ENCODE measurements at regions not wholly inside any gene's neighbourhood (a gene's known extent, or its start where the extent isn't known, plus 50 kb on each side); places are given as distances from the start of the nearest gene placed in this dataset.
A peak's percentile ranks its signal among the peaks of the same experiment; 100 is the strongest.

DNA sequence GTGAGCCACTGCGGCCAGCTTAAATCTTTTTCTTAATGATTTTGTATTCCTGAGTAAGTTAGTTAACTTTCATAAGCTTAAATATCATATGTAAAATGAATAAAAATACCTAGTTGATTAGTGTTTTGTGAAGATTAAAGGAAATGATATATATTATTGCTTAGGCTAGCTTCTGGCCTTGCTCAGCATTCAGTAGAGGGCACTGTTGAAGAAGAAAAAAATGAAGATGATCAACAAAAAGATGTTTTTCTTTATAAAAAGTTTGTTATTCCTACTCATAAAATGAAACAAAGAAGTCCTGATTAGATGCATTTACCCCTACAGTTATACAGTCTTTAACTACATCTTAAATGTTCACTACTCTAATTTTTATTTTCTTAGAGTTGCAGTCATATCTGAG lies 797.7 kb downstream of the RAPGEF2 start:
- Mint-ChIP-seq H3K4me3 (ENCODE audit: unreplicated experiment) (no peak overlapping the region), H3K27me3 (ENCODE audit: low read depth) (peaks cover 20% of the 10 kb centered on the region), H3K36me3 (ENCODE audit: low read depth) (no peaks in the 10 kb centered on the region), H3K4me1 (ENCODE audit: low read depth) (no peaks in the 10 kb centered on the region), H3K27ac (ENCODE audit: unreplicated experiment) (no peak overlapping the region), H3K9me3 (ENCODE audit: low read depth) (no peaks in the 10 kb centered on the region)
- no peak for DNase-seq (ENCODE audit: low spot score)
- TF ChIP-seq, protein P1, sequence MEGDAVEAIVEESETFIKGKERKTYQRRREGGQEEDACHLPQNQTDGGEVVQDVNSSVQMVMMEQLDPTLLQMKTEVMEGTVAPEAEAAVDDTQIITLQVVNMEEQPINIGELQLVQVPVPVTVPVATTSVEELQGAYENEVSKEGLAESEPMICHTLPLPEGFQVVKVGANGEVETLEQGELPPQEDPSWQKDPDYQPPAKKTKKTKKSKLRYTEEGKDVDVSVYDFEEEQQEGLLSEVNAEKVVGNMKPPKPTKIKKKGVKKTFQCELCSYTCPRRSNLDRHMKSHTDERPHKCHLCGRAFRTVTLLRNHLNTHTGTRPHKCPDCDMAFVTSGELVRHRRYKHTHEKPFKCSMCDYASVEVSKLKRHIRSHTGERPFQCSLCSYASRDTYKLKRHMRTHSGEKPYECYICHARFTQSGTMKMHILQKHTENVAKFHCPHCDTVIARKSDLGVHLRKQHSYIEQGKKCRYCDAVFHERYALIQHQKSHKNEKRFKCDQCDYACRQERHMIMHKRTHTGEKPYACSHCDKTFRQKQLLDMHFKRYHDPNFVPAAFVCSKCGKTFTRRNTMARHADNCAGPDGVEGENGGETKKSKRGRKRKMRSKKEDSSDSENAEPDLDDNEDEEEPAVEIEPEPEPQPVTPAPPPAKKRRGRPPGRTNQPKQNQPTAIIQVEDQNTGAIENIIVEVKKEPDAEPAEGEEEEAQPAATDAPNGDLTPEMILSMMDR (IDR thresholded peaks at IDR 0.05) = peak; percentile 56

DNA sequence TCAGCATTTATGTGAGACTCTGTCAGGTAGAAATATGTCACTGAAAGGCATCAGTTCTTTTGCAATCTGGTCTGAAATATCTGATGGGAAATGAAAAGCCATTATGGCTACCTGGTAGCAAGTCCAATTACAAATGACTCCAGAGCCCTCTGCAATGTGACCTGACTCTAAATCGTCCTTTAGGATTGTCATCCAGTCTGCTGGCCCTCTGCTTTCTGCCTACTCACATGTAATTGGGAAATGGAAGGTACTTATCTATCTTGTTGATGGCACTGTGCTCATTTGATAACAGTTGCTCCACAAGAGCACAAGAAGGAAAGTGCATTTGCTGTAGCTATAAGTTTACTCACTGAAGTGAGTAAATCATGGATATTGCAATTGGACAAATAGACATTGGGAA lies 799.8 kb downstream of the RAPGEF2 start:
- Mint-ChIP-seq H3K27ac (ENCODE audit: unreplicated experiment) (no peak overlapping the region), H3K9me3 (ENCODE audit: low read depth) (no peaks in the 10 kb centered on the region), H3K4me3 (ENCODE audit: unreplicated experiment) (no peak overlapping the region), H3K27me3 (ENCODE audit: low read depth) (peaks cover 26% of the 10 kb centered on the region), H3K4me1 (ENCODE audit: low read depth) (no peaks in the 10 kb centered on the region), H3K36me3 (ENCODE audit: low read depth) (no peaks in the 10 kb centered on the region)
- TF ChIP-seq, protein P1 (IDR thresholded peaks at IDR 0.05) = no peak
- DNase-seq (ENCODE audit: low spot score) = no peak

DNA sequence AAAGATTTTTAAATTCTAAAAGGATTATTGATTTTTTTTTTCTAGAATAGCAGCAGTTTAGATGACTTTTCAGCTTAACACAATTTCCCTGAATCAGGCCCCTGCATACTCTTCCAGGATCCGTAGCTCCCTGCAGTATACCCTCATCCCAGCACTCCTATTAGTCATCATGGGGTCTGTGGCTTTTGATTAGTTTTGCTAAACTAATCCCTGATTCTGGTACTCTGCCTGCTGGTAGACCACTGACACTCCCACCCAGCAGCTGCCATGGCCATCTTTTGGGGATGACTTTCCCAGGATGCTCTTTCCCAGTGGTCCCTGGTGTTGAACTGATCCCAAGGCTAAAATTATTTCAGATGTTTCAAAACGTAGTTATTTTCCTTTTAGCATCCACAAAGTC lies 802.0 kb downstream of the RAPGEF2 start:
- Mint-ChIP-seq H3K27me3 (ENCODE audit: low read depth) (peaks cover 20% of the 10 kb centered on the region), H3K4me3 (ENCODE audit: unreplicated experiment) (no peak overlapping the region), H3K4me1 (ENCODE audit: low read depth) (no peaks in the 10 kb centered on the region), H3K9me3 (ENCODE audit: low read depth) (no peaks in the 10 kb centered on the region), H3K27ac (ENCODE audit: unreplicated experiment) (no peak overlapping the region), H3K36me3 (ENCODE audit: low read depth) (no peaks in the 10 kb centered on the region)
- no peak for DNase-seq (ENCODE audit: low spot score)
- TF ChIP-seq, protein P1 (IDR thresholded peaks at IDR 0.05) = no peak

DNA sequence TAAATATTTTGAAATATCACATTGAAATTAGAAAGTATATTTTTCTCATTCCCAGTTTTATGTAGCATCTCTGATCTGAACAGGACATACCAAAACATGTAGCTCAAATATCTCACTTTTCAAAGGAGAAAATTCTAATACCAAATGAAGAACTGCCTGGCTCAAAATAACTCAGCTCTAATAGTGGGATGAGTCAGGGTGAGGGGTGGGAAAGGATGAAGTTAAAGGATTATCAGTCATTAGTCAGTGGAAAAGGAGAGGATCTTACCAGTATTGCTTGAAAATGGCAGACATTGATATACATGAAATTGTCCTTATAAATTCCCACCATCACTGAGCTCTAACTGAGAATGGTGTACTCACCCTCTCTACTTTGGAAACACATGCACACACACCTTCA lies 803.2 kb downstream of the RAPGEF2 start:
- no peaks in the 10 kb centered on the region for H3K4me1 Mint-ChIP-seq (ENCODE audit: low read depth)
- no peaks in the 10 kb centered on the region for H3K36me3 Mint-ChIP-seq (ENCODE audit: low read depth)

DNA sequence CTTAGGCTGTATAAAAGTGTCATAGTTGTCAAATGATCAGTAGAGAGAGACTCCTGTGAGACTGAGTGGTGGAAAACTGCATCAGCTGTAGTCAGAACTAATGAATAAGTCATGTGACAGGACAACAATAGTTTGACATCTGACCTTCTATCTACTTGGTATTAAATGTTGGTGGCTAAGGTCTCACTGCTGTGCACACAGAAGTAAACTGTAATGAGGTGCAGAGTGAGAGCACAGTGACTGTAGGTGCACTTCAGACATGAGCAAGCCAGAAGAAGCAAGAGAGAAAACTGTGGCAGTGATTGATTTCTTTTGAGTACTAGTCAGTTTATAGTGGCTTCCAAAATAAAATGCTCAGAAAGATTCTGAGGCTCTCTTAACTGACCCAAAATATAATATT lies 803.6 kb downstream of the RAPGEF2 start:
- H3K27ac Mint-ChIP-seq (ENCODE audit: unreplicated experiment) = no peak overlapping the region
- H3K4me3 Mint-ChIP-seq (ENCODE audit: unreplicated experiment) = no peak overlapping the region
- TF ChIP-seq, protein P1 (IDR thresholded peaks at IDR 0.05) = no peak
- H3K27me3 Mint-ChIP-seq (ENCODE audit: low read depth) = peaks cover 20% of the 10 kb centered on the region
- no peaks in the 10 kb centered on the region for H3K9me3 Mint-ChIP-seq (ENCODE audit: low read depth)
- DNase-seq (ENCODE audit: low spot score) = no peak
- no peaks in the 10 kb centered on the region for H3K36me3 Mint-ChIP-seq (ENCODE audit: low read depth)
- no peaks in the 10 kb centered on the region for H3K4me1 Mint-ChIP-seq (ENCODE audit: low read depth)

More for the DNA sequence above, 803.2 kb downstream of the RAPGEF2 start:
- H3K27ac Mint-ChIP-seq (ENCODE audit: unreplicated experiment) = no peak overlapping the region
- no peak overlapping the region for H3K4me3 Mint-ChIP-seq (ENCODE audit: unreplicated experiment)
- H3K9me3 Mint-ChIP-seq (ENCODE audit: low read depth) = no peaks in the 10 kb centered on the region
- DNase-seq (ENCODE audit: low spot score) = no peak
- TF ChIP-seq, protein P1 (IDR thresholded peaks at IDR 0.05) = no peak
- peaks cover 20% of the 10 kb centered on the region for H3K27me3 Mint-ChIP-seq (ENCODE audit: low read depth)
